Neural crest cell (in vitro differentiated cells): ENCODE measurements at regions not wholly inside any gene's neighbourhood (a gene's known extent, or its start where the extent isn't known, plus 50 kb on each side); places are given as distances from the start of the nearest gene placed in this dataset.

ENCODE experiments used
- DNase-seq: peaks from one replicate; pipeline ENCODE4 v3.0.0; 2021; ENCODE audit warnings: low read depth, mixed read lengths, low spot score
- H3K27ac Mint-ChIP-seq: one replicate; pipeline ENCODE4 v1.8.0; 2021; ENCODE audit warnings: mild to moderate bottlenecking, mixed read lengths; ENCODE audit not compliant: unreplicated experiment
- H3K27me3 Mint-ChIP-seq: 2 replicates; pipeline ENCODE4 v1.8.0; 2021; ENCODE audit warnings: low read depth, mild to moderate bottlenecking, mixed read lengths
- H3K36me3 Mint-ChIP-seq: 2 replicates; pipeline ENCODE4 v1.8.0; 2021; ENCODE audit warnings: low read depth, mild to moderate bottlenecking, mixed read lengths
- H3K4me1 Mint-ChIP-seq: 2 replicates; pipeline ENCODE4 v1.8.0; 2021; ENCODE audit warnings: mixed read lengths
- H3K4me3 Mint-ChIP-seq: one replicate; pipeline ENCODE4 v1.8.0; 2021; ENCODE audit warnings: mild to moderate bottlenecking, mixed read lengths
- H3K9me3 Mint-ChIP-seq: 2 replicates; pipeline ENCODE4 v1.8.0; 2021; ENCODE audit warnings: mixed read lengths
- TF ChIP-seq, protein P1 (sequence below): fragments of 200-600 bp; sonication (generic); conservative IDR thresholded peaks from 2 replicates; pipeline ENCODE4 v1.5.0; 2021; ENCODE audit warnings: antibody characterized with exemption, mild to moderate bottlenecking

DNA sequence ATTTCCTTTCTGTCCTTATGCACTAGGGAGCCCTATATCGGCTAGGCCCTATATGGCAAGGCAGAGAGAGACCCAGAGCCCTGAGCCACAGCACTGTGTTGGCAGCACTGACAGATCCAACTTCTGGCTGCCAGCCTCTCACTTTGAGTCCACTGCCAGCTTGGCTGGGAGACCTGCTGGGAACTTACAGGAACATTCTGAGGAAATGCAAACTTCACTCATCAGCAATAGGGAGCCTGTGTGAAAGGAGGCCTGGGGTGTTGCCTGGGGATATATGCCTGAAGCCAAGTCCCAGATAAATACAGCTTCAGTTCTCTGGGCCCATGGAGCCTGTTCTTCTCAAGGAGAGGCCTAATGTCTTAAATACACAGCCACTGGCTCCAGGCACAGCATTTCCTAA is 78.0 kb downstream of the ADRB2 start:
- Mint-ChIP-seq H3K4me3 (no peak overlapping the region), H3K27ac (no peak overlapping the region), H3K4me1 (no peaks in the 10 kb centered on the region), H3K36me3 (no peaks in the 10 kb centered on the region), H3K27me3 (no peaks in the 10 kb centered on the region), H3K9me3 (no peaks in the 10 kb centered on the region)
- TF ChIP-seq, protein P1, sequence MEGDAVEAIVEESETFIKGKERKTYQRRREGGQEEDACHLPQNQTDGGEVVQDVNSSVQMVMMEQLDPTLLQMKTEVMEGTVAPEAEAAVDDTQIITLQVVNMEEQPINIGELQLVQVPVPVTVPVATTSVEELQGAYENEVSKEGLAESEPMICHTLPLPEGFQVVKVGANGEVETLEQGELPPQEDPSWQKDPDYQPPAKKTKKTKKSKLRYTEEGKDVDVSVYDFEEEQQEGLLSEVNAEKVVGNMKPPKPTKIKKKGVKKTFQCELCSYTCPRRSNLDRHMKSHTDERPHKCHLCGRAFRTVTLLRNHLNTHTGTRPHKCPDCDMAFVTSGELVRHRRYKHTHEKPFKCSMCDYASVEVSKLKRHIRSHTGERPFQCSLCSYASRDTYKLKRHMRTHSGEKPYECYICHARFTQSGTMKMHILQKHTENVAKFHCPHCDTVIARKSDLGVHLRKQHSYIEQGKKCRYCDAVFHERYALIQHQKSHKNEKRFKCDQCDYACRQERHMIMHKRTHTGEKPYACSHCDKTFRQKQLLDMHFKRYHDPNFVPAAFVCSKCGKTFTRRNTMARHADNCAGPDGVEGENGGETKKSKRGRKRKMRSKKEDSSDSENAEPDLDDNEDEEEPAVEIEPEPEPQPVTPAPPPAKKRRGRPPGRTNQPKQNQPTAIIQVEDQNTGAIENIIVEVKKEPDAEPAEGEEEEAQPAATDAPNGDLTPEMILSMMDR = no peak
- DNase-seq = no peak

DNA sequence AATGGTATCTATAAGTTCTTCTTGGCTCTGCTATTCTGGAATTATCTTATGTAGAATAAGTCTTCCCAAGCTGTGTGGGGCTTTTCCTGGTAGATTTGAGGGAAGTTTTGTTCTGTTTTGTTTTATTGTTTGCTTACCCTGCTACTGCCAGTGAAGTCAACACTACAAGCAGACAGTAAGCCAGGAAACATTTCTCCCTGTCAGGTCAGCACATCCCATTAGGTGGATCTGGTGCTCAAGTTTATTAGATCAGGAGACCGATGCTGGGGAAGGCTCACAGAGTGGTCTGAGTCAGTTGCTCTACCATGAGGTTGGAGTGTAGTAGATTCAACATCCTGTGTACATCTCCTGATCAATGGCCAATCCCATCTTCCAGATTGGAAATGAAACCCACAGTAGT is 79.1 kb downstream of the ADRB2 start:
- Mint-ChIP-seq H3K36me3 (no peaks in the 10 kb centered on the region), H3K4me3 (no peak overlapping the region), H3K9me3 (no peaks in the 10 kb centered on the region), H3K27ac (no peak overlapping the region), H3K27me3 (no peaks in the 10 kb centered on the region), H3K4me1 (no peaks in the 10 kb centered on the region)
- DNase-seq = no peak
- TF ChIP-seq, protein P1 = no peak

DNA sequence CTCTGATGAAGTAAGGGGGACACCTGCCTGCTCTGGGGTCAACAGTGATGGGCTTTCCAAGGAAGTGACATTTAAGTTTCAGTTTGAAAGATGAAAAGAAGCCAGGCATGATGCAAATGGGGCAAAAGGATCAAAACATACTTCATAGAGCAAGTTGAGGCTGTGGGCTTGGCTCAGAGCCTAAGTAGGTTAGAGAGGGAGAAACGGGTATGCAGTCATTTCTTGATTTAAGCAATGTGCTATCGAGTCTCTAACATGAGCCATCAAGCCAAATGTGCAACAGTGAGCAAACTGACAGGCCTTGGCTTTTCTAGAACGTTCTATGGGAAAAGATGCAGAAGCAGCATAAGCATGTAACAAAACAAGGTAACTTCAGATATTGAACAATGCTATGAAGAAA is 80.6 kb downstream of the ADRB2 start:
- H3K36me3 Mint-ChIP-seq = no peaks in the 10 kb centered on the region
- no peaks in the 10 kb centered on the region for H3K4me1 Mint-ChIP-seq
- no peak overlapping the region for H3K27ac Mint-ChIP-seq
- no peaks in the 10 kb centered on the region for H3K27me3 Mint-ChIP-seq
- DNase-seq = no peak
- TF ChIP-seq, protein P1 = no peak
- no peaks in the 10 kb centered on the region for H3K9me3 Mint-ChIP-seq
- no peak overlapping the region for H3K4me3 Mint-ChIP-seq

DNA sequence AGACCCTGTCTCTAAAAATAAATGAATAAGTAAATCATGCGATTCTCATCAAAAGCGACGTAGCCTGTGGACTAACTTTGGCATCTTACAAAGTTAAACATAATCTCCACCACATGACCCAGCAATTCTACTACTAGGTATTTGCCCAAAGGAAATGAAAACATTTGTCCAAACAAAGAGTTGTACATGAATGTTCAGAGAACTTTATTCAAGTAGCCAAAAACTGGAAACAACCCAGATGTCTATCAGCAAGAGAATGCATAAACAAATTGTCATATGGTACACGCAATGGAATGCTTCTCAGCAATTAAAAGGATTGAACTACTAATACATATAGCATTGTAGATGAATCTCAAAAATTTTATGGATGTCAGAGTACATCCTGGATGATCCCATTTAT is 82.6 kb downstream of the ADRB2 start:
- no peaks in the 10 kb centered on the region for H3K36me3 Mint-ChIP-seq
- DNase-seq = no peak
- H3K9me3 Mint-ChIP-seq = no peaks in the 10 kb centered on the region
- peaks cover 6% of the 10 kb centered on the region for H3K4me1 Mint-ChIP-seq
- no peaks in the 10 kb centered on the region for H3K27me3 Mint-ChIP-seq
- TF ChIP-seq, protein P1 = no peak
- H3K4me3 Mint-ChIP-seq = no peak overlapping the region
- H3K27ac Mint-ChIP-seq = no peak overlapping the region

DNA sequence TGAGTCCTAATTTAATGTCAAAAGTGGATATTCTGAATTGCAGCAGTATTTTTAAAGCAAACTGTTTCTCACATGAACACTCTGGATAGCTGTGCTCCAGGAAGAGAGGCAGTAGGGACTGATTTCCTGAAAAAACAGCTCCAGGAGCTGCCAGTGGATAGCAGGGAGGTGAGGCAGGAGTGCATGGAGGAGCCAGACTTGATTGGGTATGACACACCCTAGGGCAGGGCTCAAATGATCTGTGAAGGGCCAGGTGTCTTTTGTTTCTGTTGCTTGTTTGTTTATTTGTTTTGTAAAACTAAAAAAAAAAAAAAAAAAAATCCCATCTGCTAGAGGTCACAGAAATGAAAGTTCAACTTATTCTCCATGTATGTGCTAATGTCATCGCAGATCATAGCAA is 83.4 kb downstream of the ADRB2 start:
- Mint-ChIP-seq H3K27me3 (no peaks in the 10 kb centered on the region), H3K9me3 (no peaks in the 10 kb centered on the region), H3K36me3 (no peaks in the 10 kb centered on the region), H3K27ac (no peak overlapping the region), H3K4me3 (no peak overlapping the region), H3K4me1 (peaks cover 6% of the 10 kb centered on the region)
- DNase-seq = no peak
- TF ChIP-seq, protein P1 = no peak

DNA sequence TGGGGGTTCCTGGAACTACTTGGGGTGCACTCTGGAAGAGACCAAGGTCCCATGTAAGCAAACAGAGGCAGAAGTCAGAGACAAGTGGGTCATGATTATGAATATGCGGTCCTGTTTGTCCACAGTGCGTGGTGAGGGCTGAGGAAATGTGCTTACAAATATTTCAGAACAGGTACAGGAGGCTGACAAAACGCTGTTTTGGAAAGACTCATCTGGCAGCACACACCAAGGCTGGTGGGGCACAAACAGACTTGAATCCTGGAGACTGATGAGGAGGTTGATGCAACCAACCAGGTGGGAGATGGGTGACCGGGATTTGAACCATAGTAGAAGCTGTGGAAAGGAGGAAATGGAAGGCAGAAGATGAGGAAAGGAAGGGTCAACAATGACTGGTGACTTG is 83.8 kb downstream of the ADRB2 start:
- no peak for DNase-seq
- Mint-ChIP-seq H3K9me3 (no peaks in the 10 kb centered on the region), H3K27ac (no peak overlapping the region), H3K4me1 (peaks cover 6% of the 10 kb centered on the region), H3K27me3 (no peaks in the 10 kb centered on the region), H3K36me3 (no peaks in the 10 kb centered on the region), H3K4me3 (no peak overlapping the region)
- TF ChIP-seq, protein P1 = no peak
